Liver (tissue), 3 donors: ENCODE measurements at regions not wholly inside any gene's neighbourhood (a gene's known extent, or its start where the extent isn't known, plus 50 kb on each side); places are given as distances from the start of the nearest gene placed in this dataset.

Experiments
- CTCF ChIP-seq: fragments of 150-350 bp; IDR thresholded peaks from 2 replicates; pipeline ENCODE4 v1.5.1; 2017; ENCODE audit warnings: improper control_type of control experiment, low read depth, low read length; ENCODE audit not compliant: missing input control
- GABPA ChIP-seq, 2 donors: IDR thresholded peaks in 1 of 2; conservative IDR thresholded peaks in 1 of 2; 2 replicates each; pipeline ENCODE4 v1.6.1; 2016; ENCODE audit warnings: antibody characterized with exemption in 2 of 2, mild to moderate bottlenecking in 1 of 2, moderate library complexity in 1 of 2
- JUND ChIP-seq, 2 donors: IDR thresholded peaks; 2 replicates each; pipeline ENCODE4 v1.6.1; 2016; ENCODE audit warnings: antibody characterized with exemption in 2 of 2
- RXRA ChIP-seq, 2 donors: IDR thresholded peaks; 2 replicates each; pipeline ENCODE4 v1.6.1; 2017 to 2018; ENCODE audit warnings: antibody characterized with exemption in 2 of 2, mild to moderate bottlenecking in 1 of 2
- SP1 ChIP-seq: IDR thresholded peaks from 2 replicates; pipeline ENCODE4 v1.6.1; 2018; ENCODE audit warnings: antibody characterized with exemption, mild to moderate bottlenecking
- donor health status: healthy.
- donor health status: healthy.

GRCh38 chr4:153912301-153912700, 123.4 kb upstream of the SFRP2 start:
- TF ChIP-seq CTCF (no peak), JUND (IDR thresholded peaks at IDR 0.05) (no peak), RXRA (IDR thresholded peaks at IDR 0.05) (no peak), GABPA (IDR thresholded peaks at IDR 0.05 in 1 of 2, conservative IDR thresholded peaks at IDR 0.05 in 1 of 2) (no peak), SP1 (no peak)
